Spleen (tissue), 11 donors: ENCODE measurements at regions not wholly inside any gene's neighbourhood (a gene's known extent, or its start where the extent isn't known, plus 50 kb on each side); places are given as distances from the start of the nearest gene placed in this dataset.

ENCODE experiments used
- DNase-seq: peaks from one replicate; pipeline ENCODE4 v3.0.0-alpha.2; 2020
- H3K27ac ChIP-seq, 8 donors: fragments of 200-600 bp; sonication (generic) in 7 of 8; 1 replicate in 4 of 8; 2 replicates in 4 of 8; pipeline versions ENCODE4 v1.5.0 to v1.8.0; 2016 to 2021; ENCODE audit warnings: inconsistent platforms in 4 of 8, mild to moderate bottlenecking in 4 of 8, moderate library complexity in 1 of 8
- H3K27me3 ChIP-seq, 7 donors: fragments of 200-600 bp; sonication (generic) in 6 of 7; replicated peaks in 1 of 7; 1 replicate in 4 of 7; 2 replicates in 3 of 7; pipeline versions ENCODE4 v1.5.0 to v1.8.0; 2016 to 2021; ENCODE audit warnings: inconsistent platforms in 3 of 7, mild to moderate bottlenecking in 1 of 7
- H3K36me3 ChIP-seq, 6 donors: fragments of 200-600 bp; sonication (generic) in 5 of 6; 1 replicate in 4 of 6; 2 replicates in 2 of 6; pipeline versions ENCODE4 v1.5.0 to v1.8.0; 2016 to 2021; ENCODE audit warnings: inconsistent platforms in 2 of 6
- H3K4me1 ChIP-seq, 6 donors: fragments of 200-600 bp; sonication (generic) in 5 of 6; 1 replicate in 3 of 6; 2 replicates in 3 of 6; pipeline versions ENCODE4 v1.5.0 to v1.8.0; 2016 to 2021; ENCODE audit warnings: inconsistent platforms in 3 of 6
- H3K4me3 ChIP-seq, 8 donors: fragments of 200-600 bp; sonication (generic) in 7 of 8; 1 replicate in 4 of 8; 2 replicates in 4 of 8; pipeline versions ENCODE4 v1.5.0 to v1.8.0; 2016 to 2021; ENCODE audit warnings: inconsistent platforms in 4 of 8, mild to moderate bottlenecking in 4 of 8, moderate library complexity in 2 of 8
- H3K9me3 ChIP-seq, 8 donors: fragments of 200-600 bp; sonication (generic) in 7 of 8; 1 replicate in 4 of 8; 2 replicates in 4 of 8; pipeline versions ENCODE4 v1.5.0 to v1.8.0; 2016 to 2021; ENCODE audit warnings: inconsistent platforms in 4 of 8
- POLR2A ChIP-seq, 3 donors: fragments of 450-650 bp; IDR thresholded peaks; one replicate each; pipeline ENCODE4 v1.5.1; 2017; ENCODE audit warnings: antibody characterized with exemption in 3 of 3, mild to moderate bottlenecking in 1 of 3
- POLR2AphosphoS5 ChIP-seq, 3 donors: sonication (generic); formaldehyde crosslinking; IDR thresholded peaks; one replicate each; pipeline ENCODE4 v1.5.1; 2017; ENCODE audit warnings: antibody characterized with exemption in 3 of 3
- WGBS, 5 donors: extraction: QIAGEN DNeasy Blood & Tissue Kit in 3 of 5; methylation state at CpG; one replicate each; pipeline versions ENCODE4 v1.1.5 to v1.1.7; 2013 to 2018; 5-methylcytosine and 5-hydroxymethylcytosine counted together
- intact Hi-C: fragments of 100-400 bp; cut with DNase I; formaldehyde crosslinking; loops from one replicate; pipeline ENCODE4 v1.15.0; 2023; ENCODE audit warnings: low total_unique reads
- TF ChIP-seq, protein P1 (sequence below), 11 experiments: fragments of 200-600 bp in 7 of 11; fragments of 450-650 bp in 4 of 11; sonication (generic) in 4 of 11; IDR thresholded peaks in 8 of 11; conservative IDR thresholded peaks in 3 of 11; 1 replicate in 7 of 11; 2 replicates in 4 of 11; pipeline versions ENCODE4 v1.4.0 to v1.8.0; 2016 to 2021; ENCODE audit warnings: antibody characterized with exemption in 11 of 11, inconsistent platforms in 4 of 11, mild to moderate bottlenecking in 1 of 11
- donor health status: healthy with polysubstance abuse.
- donor health status: DM: no; HTN: no; CAD: no; lungs with moderate emphysema.
- donor health status: DM: no; HTN: no; CAD: no.
- donor health status: Bipolar disorder and iron deficiency.
- donor health status: healthy.
- donor health status: DM: no; HTN: no; CAD: no.
- donor health status: DM: yes; HTN: yes; CAD: no.

DNA sequence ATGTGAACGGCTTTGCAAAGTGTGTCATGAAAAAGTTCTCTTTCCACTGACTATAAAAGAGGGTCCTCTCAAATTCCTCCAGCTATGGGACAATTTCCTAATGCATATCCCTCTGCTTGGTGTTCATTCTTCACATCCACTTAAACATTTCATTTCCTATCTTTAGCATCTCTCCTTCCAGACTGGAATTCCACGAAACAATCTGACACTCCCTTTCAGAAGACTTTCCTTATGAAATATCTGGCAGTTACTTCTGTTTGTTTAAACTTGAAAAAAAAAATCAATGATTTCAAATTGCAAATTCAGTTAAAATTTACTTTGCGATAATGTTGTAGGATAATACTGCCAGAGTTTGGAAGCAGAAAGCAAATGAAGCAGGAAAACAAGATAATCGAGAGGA, 105.8 kb upstream of the SELENOK start:
- no peaks in the 10 kb centered on the region for H3K4me1 ChIP-seq
- intact Hi-C loops: no loop called here
- H3K9me3 ChIP-seq: no peaks in the 10 kb centered on the region
- TF ChIP-seq, protein P1, sequence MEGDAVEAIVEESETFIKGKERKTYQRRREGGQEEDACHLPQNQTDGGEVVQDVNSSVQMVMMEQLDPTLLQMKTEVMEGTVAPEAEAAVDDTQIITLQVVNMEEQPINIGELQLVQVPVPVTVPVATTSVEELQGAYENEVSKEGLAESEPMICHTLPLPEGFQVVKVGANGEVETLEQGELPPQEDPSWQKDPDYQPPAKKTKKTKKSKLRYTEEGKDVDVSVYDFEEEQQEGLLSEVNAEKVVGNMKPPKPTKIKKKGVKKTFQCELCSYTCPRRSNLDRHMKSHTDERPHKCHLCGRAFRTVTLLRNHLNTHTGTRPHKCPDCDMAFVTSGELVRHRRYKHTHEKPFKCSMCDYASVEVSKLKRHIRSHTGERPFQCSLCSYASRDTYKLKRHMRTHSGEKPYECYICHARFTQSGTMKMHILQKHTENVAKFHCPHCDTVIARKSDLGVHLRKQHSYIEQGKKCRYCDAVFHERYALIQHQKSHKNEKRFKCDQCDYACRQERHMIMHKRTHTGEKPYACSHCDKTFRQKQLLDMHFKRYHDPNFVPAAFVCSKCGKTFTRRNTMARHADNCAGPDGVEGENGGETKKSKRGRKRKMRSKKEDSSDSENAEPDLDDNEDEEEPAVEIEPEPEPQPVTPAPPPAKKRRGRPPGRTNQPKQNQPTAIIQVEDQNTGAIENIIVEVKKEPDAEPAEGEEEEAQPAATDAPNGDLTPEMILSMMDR (IDR thresholded peaks at IDR 0.05 in 8 of 11, conservative IDR thresholded peaks at IDR 0.05 in 3 of 11): no peak
- TF ChIP-seq POLR2AphosphoS5 (IDR thresholded peaks at IDR 0.05) (no peak), POLR2A (IDR thresholded peaks at IDR 0.05) (no peak)
- no peaks in the 10 kb centered on the region for H3K36me3 ChIP-seq
- 77 to 83% (median 81%) methylated on average over 4 of the region's 4 CpGs for WGBS, 5 donors
- peaks cover 0 to 3% (median 0%) of the 10 kb centered on the region in 7 donors for H3K27me3 ChIP-seq
- no peak for DNase-seq
- no peak overlapping the region for H3K27ac ChIP-seq
- no peak overlapping the region for H3K4me3 ChIP-seq

DNA sequence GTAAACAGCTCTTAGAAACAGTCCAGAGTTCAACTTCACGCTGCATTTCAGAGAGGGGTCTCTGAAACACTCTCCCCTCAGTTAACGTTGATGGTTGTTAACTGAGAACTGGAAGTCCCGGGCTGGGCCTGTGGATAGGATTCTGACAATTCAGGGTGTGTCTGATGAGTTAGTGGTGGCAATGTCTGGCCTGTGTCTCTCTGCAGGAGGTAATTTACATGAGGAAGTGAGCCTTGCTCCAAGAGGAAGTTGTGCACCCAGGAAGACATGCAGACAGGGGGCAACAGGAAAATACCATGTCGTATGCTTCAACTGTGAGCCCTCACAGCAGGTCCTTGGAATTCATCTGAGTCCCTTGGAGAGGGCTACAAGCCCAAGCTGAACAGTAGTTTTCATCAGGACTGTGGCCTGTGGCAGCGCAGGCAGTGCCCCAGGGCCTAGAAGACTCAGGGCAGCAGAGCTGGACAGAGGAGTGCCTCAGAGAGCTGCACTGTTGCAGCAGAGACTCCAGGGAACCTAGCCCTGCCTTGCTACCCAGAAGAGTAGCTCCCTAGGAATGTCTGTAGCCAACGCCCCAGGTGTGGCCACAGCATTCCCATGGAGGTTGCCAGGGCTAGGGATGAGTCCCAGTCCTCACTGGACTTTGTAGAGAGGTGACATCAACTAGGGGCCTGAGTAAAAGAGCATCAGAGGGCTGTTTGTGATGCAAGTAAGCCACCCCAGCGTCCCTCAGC, 104.6 kb upstream of the SELENOK start:
- no peak for DNase-seq
- H3K4me3 ChIP-seq: no peak overlapping the region
- no peaks in the 10 kb centered on the region for H3K9me3 ChIP-seq
- no peaks in the 10 kb centered on the region for H3K4me1 ChIP-seq
- no peak overlapping the region for H3K27ac ChIP-seq
- TF ChIP-seq POLR2A (IDR thresholded peaks at IDR 0.05): no peak
- TF ChIP-seq, protein P1 (IDR thresholded peaks at IDR 0.05 in 8 of 11, conservative IDR thresholded peaks at IDR 0.05 in 3 of 11): no peak
- TF ChIP-seq POLR2AphosphoS5 (IDR thresholded peaks at IDR 0.05): no peak
- H3K27me3 ChIP-seq: peaks cover 0 to 3% (median 0%) of the 10 kb centered on the region in 7 donors
- no peaks in the 10 kb centered on the region for H3K36me3 ChIP-seq
- 59 to 78% (median 69%) methylated on average over 7 of the region's 7 CpGs for WGBS, 5 donors
- intact Hi-C loops: no loop called here

DNA sequence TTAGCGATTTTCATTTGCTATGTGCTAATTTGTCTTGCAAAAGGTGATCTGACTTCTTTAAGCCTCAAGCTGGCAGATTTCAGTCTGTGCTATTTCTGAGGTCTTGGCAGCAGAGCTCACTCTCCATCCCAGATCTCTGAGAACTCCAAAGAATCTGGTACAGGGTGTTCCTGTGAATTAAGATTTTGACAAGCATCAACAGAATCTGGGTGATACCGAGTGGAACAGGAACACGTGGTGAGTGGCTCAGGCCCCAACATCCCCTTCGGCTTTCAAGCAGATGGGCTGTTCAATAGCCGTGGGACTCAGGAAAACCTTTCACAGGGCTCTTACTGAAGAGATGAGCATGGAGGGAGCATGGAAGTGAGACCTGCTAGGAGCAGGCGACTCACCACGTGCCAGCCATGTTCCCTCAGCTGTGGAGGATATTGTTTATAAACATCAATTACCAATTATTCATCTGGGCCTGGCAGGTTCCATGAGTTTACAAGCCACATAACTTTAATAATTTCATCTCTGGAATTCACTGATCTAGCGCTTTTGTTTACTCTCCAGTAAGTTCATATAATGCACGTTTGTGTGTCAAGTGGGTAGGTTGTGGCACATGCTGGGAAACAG, 103.4 kb upstream of the SELENOK start:
- no peak for DNase-seq
- intact Hi-C loops: no loop called here
- Histone ChIP-seq H3K4me3 (no peak overlapping the region), H3K36me3 (no peaks in the 10 kb centered on the region), H3K4me1 (no peaks in the 10 kb centered on the region), H3K9me3 (no peaks in the 10 kb centered on the region), H3K27ac (no peak overlapping the region), H3K27me3 (peaks cover 0 to 9% (median 0%) of the 10 kb centered on the region in 7 donors)
- WGBS, 5 donors: 68 to 78% (median 72%) methylated on average over 9 of the region's 9 CpGs
- TF ChIP-seq POLR2A (IDR thresholded peaks at IDR 0.05) (no peak), POLR2AphosphoS5 (IDR thresholded peaks at IDR 0.05) (no peak)
- TF ChIP-seq, protein P1 (IDR thresholded peaks at IDR 0.05 in 8 of 11, conservative IDR thresholded peaks at IDR 0.05 in 3 of 11): no peak

DNA sequence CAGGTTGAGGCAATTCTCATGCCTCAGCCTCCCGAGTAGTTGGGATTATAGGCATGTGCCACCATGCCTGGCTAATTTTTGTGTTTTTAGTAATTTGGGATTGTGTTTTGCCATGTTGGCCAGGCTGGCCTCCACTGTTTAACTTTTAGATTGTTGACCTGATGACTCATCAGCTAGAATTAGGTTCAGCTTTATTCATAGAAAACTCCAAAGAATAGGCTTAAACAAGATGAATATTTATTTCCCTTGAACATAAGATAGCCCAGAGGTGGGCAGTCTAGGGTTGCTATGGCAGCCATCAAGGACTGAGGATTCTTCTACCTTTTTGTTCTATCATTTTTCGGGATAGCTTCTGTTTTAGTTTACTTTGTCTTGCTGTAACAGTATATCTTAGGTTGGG, 99.6 kb upstream of the SELENOK start:
- Histone ChIP-seq H3K4me1 (no peaks in the 10 kb centered on the region), H3K9me3 (no peaks in the 10 kb centered on the region), H3K27me3 (peaks cover 0 to 8% (median 0%) of the 10 kb centered on the region in 7 donors), H3K4me3 (no peak overlapping the region), H3K27ac (no peak overlapping the region), H3K36me3 (no peaks in the 10 kb centered on the region)
- no peak for TF ChIP-seq POLR2A (IDR thresholded peaks at IDR 0.05)
- no peak for TF ChIP-seq POLR2AphosphoS5 (IDR thresholded peaks at IDR 0.05)
- TF ChIP-seq, protein P1 (IDR thresholded peaks at IDR 0.05 in 8 of 11, conservative IDR thresholded peaks at IDR 0.05 in 3 of 11): no peak
- WGBS, 5 donors: 79 to 92% (median 84%) methylated on average over 2 of the region's 2 CpGs
- DNase-seq: no peak
- intact Hi-C loops: no loop called here
